HT1080 (cell line): ENCODE measurements at regions not wholly inside any gene's neighbourhood (a gene's known extent, or its start where the extent isn't known, plus 50 kb on each side); places are given as distances from the start of the nearest gene placed in this dataset.
"Not testable (repeated sequence)": the region's sequence is repeated elsewhere in the genome, so short reads cannot be mapped to it uniquely, and the experiment has no call there.

Experiments
- DNase-seq: peaks from one replicate; pipeline ENCODE4 v3.0.0-alpha.2; 2015; ENCODE audit warnings: low read depth

- peak; percentile 79 for DNase-seq
Observed at GRCh38 chr10:2048337-2048973, 311.1 kb upstream of the ADARB2 start.

GRCh38 chr10:2047679-2048078, 310.4 kb upstream of the ADARB2 start:
- DNase-seq: no peak

- DNase-seq: no peak
Observed at GRCh38 chr10:2043379-2043778, 306.1 kb upstream of the ADARB2 start.

- peak; percentile 70 for DNase-seq
Observed at GRCh38 chr10:2038036-2038435, 300.7 kb upstream of the ADARB2 start.

- DNase-seq: no peak
Observed at GRCh38 chr10:2037246-2037645, 299.9 kb upstream of the ADARB2 start.

GRCh38 chr10:2036209-2036608, 298.9 kb upstream of the ADARB2 start:
- DNase-seq: no peak

GRCh38 chr10:2030046-2030445, 292.7 kb upstream of the ADARB2 start:
- DNase-seq: no peak

GRCh38 chr10:2026936-2027335, 289.6 kb upstream of the ADARB2 start:
- no peak for DNase-seq

- DNase-seq: not testable (repeated sequence)
Observed at GRCh38 chr10:2024750-2025149, 287.4 kb upstream of the ADARB2 start.

- DNase-seq: no peak
Observed at GRCh38 chr10:2023687-2024086, 286.4 kb upstream of the ADARB2 start.

- no peak for DNase-seq
Observed at GRCh38 chr10:2022401-2022800, 285.1 kb upstream of the ADARB2 start.

GRCh38 chr10:2020836-2021235, 283.5 kb upstream of the ADARB2 start:
- no peak for DNase-seq

- DNase-seq: no peak
Observed at GRCh38 chr10:2019803-2020202, 282.5 kb upstream of the ADARB2 start.

- DNase-seq: no peak
Observed at GRCh38 chr10:2019281-2019680, 282.0 kb upstream of the ADARB2 start.

GRCh38 chr10:2014541-2014940, 277.2 kb upstream of the ADARB2 start:
- DNase-seq: peak; percentile 67

- no peak for DNase-seq
Observed at GRCh38 chr10:2012209-2012608, 274.9 kb upstream of the ADARB2 start.

- peak; percentile 10 for DNase-seq
Observed at GRCh38 chr10:2011106-2011716, 273.9 kb upstream of the ADARB2 start.

- peak; percentile 47 for DNase-seq
Observed at GRCh38 chr10:2005546-2005945, 268.2 kb upstream of the ADARB2 start.

GRCh38 chr10:1992930-1993329, 255.6 kb upstream of the ADARB2 start:
- no peak for DNase-seq

GRCh38 chr10:1989090-1989489, 251.8 kb upstream of the ADARB2 start:
- no peak for DNase-seq

GRCh38 chr10:1981976-1982375, 244.7 kb upstream of the ADARB2 start:
- no peak for DNase-seq

- DNase-seq: no peak
Observed at GRCh38 chr10:1980459-1980858, 243.1 kb upstream of the ADARB2 start.

- DNase-seq: peak; percentile 63
Observed at GRCh38 chr10:1978584-1978983, 241.3 kb upstream of the ADARB2 start.
